CD4-positive, alpha-beta memory T cell (primary cell): ENCODE measurements at regions not wholly inside any gene's neighbourhood (a gene's known extent, or its start where the extent isn't known, plus 50 kb on each side); places are given as distances from the start of the nearest gene placed in this dataset.

Source experiments
- CTCF ChIA-PET: fragments of 350-600 bp; sonication (Branson Sonifier 250); formaldehyde crosslinking; loops from one replicate; lab custom pipeline; 2021; ENCODE audit warnings: inconsistent platforms; ENCODE audit not compliant: partially characterized antibody; lab: Charles Lee
- POLR2A ChIA-PET: fragments of 350-600 bp; sonication (Branson Sonifier 250); formaldehyde crosslinking; loops from one replicate; lab custom pipeline; 2021; ENCODE audit not compliant: partially characterized antibody; lab: Charles Lee
- DNase-seq, 5 donors: peaks; one replicate each; pipeline versions ENCODE4 v3.0.0 to v3.0.0-alpha.2; 2020 to 2022; ENCODE audit warnings: mixed read lengths in 1 of 5
- H3K27ac ChIP-seq: one replicate; pipeline ENCODE4 v1.7.0; 2013; ENCODE audit warnings: low read depth, low read length
- H3K27me3 ChIP-seq: 2 replicates; pipeline ENCODE4 v1.7.0; 2013; ENCODE audit warnings: mild to moderate bottlenecking, low read length, moderate library complexity; ENCODE audit not compliant: insufficient read depth
- H3K36me3 ChIP-seq: 2 replicates; pipeline ENCODE4 v1.7.0; 2013; ENCODE audit warnings: mild to moderate bottlenecking, low read length, moderate library complexity; ENCODE audit not compliant: insufficient read depth
- H3K4me1 ChIP-seq: 2 replicates; pipeline ENCODE4 v1.7.0; 2013; ENCODE audit warnings: mild to moderate bottlenecking, low read length, moderate library complexity; ENCODE audit not compliant: insufficient read depth
- H3K4me3 ChIP-seq, 2 donors: one replicate each; pipeline ENCODE4 v1.7.0; 2013; ENCODE audit warnings: low read length in 2 of 2, mild to moderate bottlenecking in 1 of 2
- H3K9me3 ChIP-seq, 2 donors: one replicate each; pipeline ENCODE4 v1.7.0; 2013; ENCODE audit warnings: low read length in 2 of 2, control low read depth in 1 of 2; ENCODE audit not compliant: control insufficient read depth in 1 of 2
- H3K27ac Mint-ChIP-seq, 7 donors: one replicate each; pipeline ENCODE4 v1.8.0; 2020 to 2021; ENCODE audit warnings: mixed read lengths in 7 of 7, mild to moderate bottlenecking in 6 of 7, inconsistent platforms in 3 of 7, moderate library complexity in 3 of 7
- H3K27me3 Mint-ChIP-seq, 2 donors: one replicate each; pipeline ENCODE4 v1.8.0; 2020 to 2021; ENCODE audit warnings: mixed read lengths in 2 of 2
- H3K36me3 Mint-ChIP-seq, 2 donors: one replicate each; pipeline ENCODE4 v1.8.0; 2020 to 2021; ENCODE audit warnings: mixed read lengths in 2 of 2, inconsistent platforms in 1 of 2, mild to moderate bottlenecking in 1 of 2
- H3K4me1 Mint-ChIP-seq, 4 donors: one replicate each; pipeline ENCODE4 v1.8.0; 2020 to 2021; ENCODE audit warnings: mixed read lengths in 4 of 4, mild to moderate bottlenecking in 1 of 4
- H3K4me3 Mint-ChIP-seq, 8 donors: one replicate each; pipeline ENCODE4 v1.8.0; 2020 to 2021; ENCODE audit warnings: mixed read lengths in 8 of 8, mild to moderate bottlenecking in 7 of 8, moderate library complexity in 6 of 8, inconsistent platforms in 3 of 8
- H3K9me3 Mint-ChIP-seq, 8 donors: one replicate each; pipeline ENCODE4 v1.8.0; 2020 to 2021; ENCODE audit warnings: mixed read lengths in 8 of 8, mild to moderate bottlenecking in 5 of 8, inconsistent platforms in 3 of 8, moderate library complexity in 1 of 8
- intact Hi-C: fragments of 100-400 bp; cut with micrococcal nuclease; formaldehyde crosslinking; loops from one replicate; pipeline ENCODE4 v1.15.1; 2023

GRCh38 chr7:91537260-91538152 is 273.3 kb downstream of the FZD1 start:
- no peaks in the 10 kb centered on the region for H3K4me1 Mint-ChIP-seq
- no peak overlapping the region for H3K27ac ChIP-seq
- H3K36me3 ChIP-seq, result no peaks in the 10 kb centered on the region
- intact Hi-C loops, result no loop called here
- H3K27me3 Mint-ChIP-seq, result no peaks in the 10 kb centered on the region
- no peak overlapping the region for H3K27ac Mint-ChIP-seq
- H3K9me3 Mint-ChIP-seq, result peaks cover 0 to 8% (median 4%) of the 10 kb centered on the region in 8 donors
- POLR2A ChIA-PET, result no interaction called here
- no peaks in the 10 kb centered on the region for H3K4me1 ChIP-seq
- no peak for DNase-seq
- H3K4me3 ChIP-seq, result no peak overlapping the region
- H3K27me3 ChIP-seq, result no peaks in the 10 kb centered on the region
- H3K36me3 Mint-ChIP-seq, result no peaks in the 10 kb centered on the region
- no peaks in the 10 kb centered on the region for H3K9me3 ChIP-seq
- H3K4me3 Mint-ChIP-seq, result no peak overlapping the region
- CTCF ChIA-PET, result no interaction called here

- no peaks in the 10 kb centered on the region for H3K36me3 ChIP-seq
- H3K27ac Mint-ChIP-seq, result no peak overlapping the region
- POLR2A ChIA-PET, result no interaction called here
- intact Hi-C loops, result loop anchor here (10.0 kb wide), 1 partner anchor 47 kb away; no protein-coding TSS in a partner anchor
- no peaks in the 10 kb centered on the region for H3K27me3 ChIP-seq
- no peaks in the 10 kb centered on the region for H3K4me1 Mint-ChIP-seq
- H3K27ac ChIP-seq, result no peak overlapping the region
- DNase-seq, result no peak
- H3K9me3 Mint-ChIP-seq, result peaks cover 0 to 8% (median 0%) of the 10 kb centered on the region in 8 donors
- no peak overlapping the region for H3K4me3 ChIP-seq
- no peaks in the 10 kb centered on the region for H3K9me3 ChIP-seq
- H3K27me3 Mint-ChIP-seq, result no peaks in the 10 kb centered on the region
- H3K4me3 Mint-ChIP-seq, result no peak overlapping the region
- H3K4me1 ChIP-seq, result no peaks in the 10 kb centered on the region
- CTCF ChIA-PET, result no interaction called here
- H3K36me3 Mint-ChIP-seq, result no peaks in the 10 kb centered on the region
These were observed 277.4 kb downstream of the FZD1 start for GRCh38 chr7:91541641-91542040.

GRCh38 chr7:91543646-91544045 is 279.4 kb downstream of the FZD1 start:
- Mint-ChIP-seq H3K27ac (no peak overlapping the region), H3K4me3 (no peak overlapping the region), H3K9me3 (peaks cover 0 to 8% (median 0%) of the 10 kb centered on the region in 8 donors), H3K4me1 (no peaks in the 10 kb centered on the region), H3K36me3 (no peaks in the 10 kb centered on the region), H3K27me3 (no peaks in the 10 kb centered on the region)
- intact Hi-C loops, result loop anchor here (10.0 kb wide), 1 partner anchor 49 kb away; no protein-coding TSS in a partner anchor
- ChIA-PET POLR2A (no interaction called here), CTCF (no interaction called here)
- Histone ChIP-seq H3K4me1 (no peaks in the 10 kb centered on the region), H3K36me3 (no peaks in the 10 kb centered on the region), H3K27me3 (no peaks in the 10 kb centered on the region), H3K27ac (no peak overlapping the region), H3K4me3 (no peak overlapping the region), H3K9me3 (no peaks in the 10 kb centered on the region)
- no peak for DNase-seq

GRCh38 chr7:91549878-91550277 is 285.6 kb downstream of the FZD1 start:
- ChIA-PET CTCF (no interaction called here), POLR2A (no interaction called here)
- Mint-ChIP-seq H3K36me3 (no peaks in the 10 kb centered on the region), H3K27ac (no peak overlapping the region), H3K9me3 (peaks cover 0 to 11% (median 3%) of the 10 kb centered on the region in 8 donors), H3K27me3 (no peaks in the 10 kb centered on the region), H3K4me3 (no peak overlapping the region), H3K4me1 (no peaks in the 10 kb centered on the region)
- Histone ChIP-seq H3K4me3 (no peak overlapping the region), H3K27me3 (no peaks in the 10 kb centered on the region), H3K4me1 (no peaks in the 10 kb centered on the region), H3K27ac (no peak overlapping the region), H3K36me3 (no peaks in the 10 kb centered on the region), H3K9me3 (no peaks in the 10 kb centered on the region)
- intact Hi-C loops, result loop anchor here (10.0 kb wide), 1 partner anchor 55 kb away; no protein-coding TSS in a partner anchor
- no peak for DNase-seq

GRCh38 chr7:91550931-91551330 is 286.7 kb downstream of the FZD1 start:
- no peak for DNase-seq
- Histone ChIP-seq H3K27me3 (no peaks in the 10 kb centered on the region), H3K4me1 (no peaks in the 10 kb centered on the region), H3K36me3 (no peaks in the 10 kb centered on the region), H3K9me3 (no peaks in the 10 kb centered on the region), H3K27ac (no peak overlapping the region), H3K4me3 (no peak overlapping the region)
- H3K27ac Mint-ChIP-seq, result no peak overlapping the region
- no peak overlapping the region for H3K4me3 Mint-ChIP-seq
- no peaks in the 10 kb centered on the region for H3K27me3 Mint-ChIP-seq
- ChIA-PET POLR2A (no interaction called here), CTCF (no interaction called here)
- peaks cover 0 to 11% (median 3%) of the 10 kb centered on the region in 8 donors for H3K9me3 Mint-ChIP-seq
- no peaks in the 10 kb centered on the region for H3K4me1 Mint-ChIP-seq
- intact Hi-C loops, result no loop called here
- H3K36me3 Mint-ChIP-seq, result no peaks in the 10 kb centered on the region

GRCh38 chr7:91551377-91552175 is 287.3 kb downstream of the FZD1 start:
- no peak for DNase-seq
- no peaks in the 10 kb centered on the region for H3K27me3 ChIP-seq
- H3K9me3 ChIP-seq, result no peaks in the 10 kb centered on the region
- no peaks in the 10 kb centered on the region for H3K4me1 ChIP-seq
- CTCF ChIA-PET, result no interaction called here
- no peaks in the 10 kb centered on the region for H3K36me3 Mint-ChIP-seq
- no peak overlapping the region for H3K27ac Mint-ChIP-seq
- no peaks in the 10 kb centered on the region for H3K27me3 Mint-ChIP-seq
- H3K9me3 Mint-ChIP-seq, result peaks cover 0 to 11% (median 3%) of the 10 kb centered on the region in 8 donors
- no peak overlapping the region for H3K4me3 Mint-ChIP-seq
- intact Hi-C loops, result no loop called here
- no peaks in the 10 kb centered on the region for H3K36me3 ChIP-seq
- H3K4me1 Mint-ChIP-seq, result no peaks in the 10 kb centered on the region
- H3K4me3 ChIP-seq, result no peak overlapping the region
- no peak overlapping the region for H3K27ac ChIP-seq
- POLR2A ChIA-PET, result no interaction called here

- Mint-ChIP-seq H3K4me3 (no peak overlapping the region), H3K9me3 (peaks cover 0 to 15% (median 5%) of the 10 kb centered on the region in 8 donors), H3K36me3 (no peaks in the 10 kb centered on the region), H3K4me1 (no peaks in the 10 kb centered on the region), H3K27ac (no peak overlapping the region), H3K27me3 (no peaks in the 10 kb centered on the region)
- DNase-seq, result no peak
- H3K27ac ChIP-seq, result no peak overlapping the region
- no peaks in the 10 kb centered on the region for H3K27me3 ChIP-seq
- H3K4me3 ChIP-seq, result no peak overlapping the region
- POLR2A ChIA-PET, result no interaction called here
- intact Hi-C loops, result no loop called here
- H3K4me1 ChIP-seq, result no peaks in the 10 kb centered on the region
- no peaks in the 10 kb centered on the region for H3K9me3 ChIP-seq
- no peaks in the 10 kb centered on the region for H3K36me3 ChIP-seq
- CTCF ChIA-PET, result no interaction called here
These were observed 289.2 kb downstream of the FZD1 start for GRCh38 chr7:91553410-91553895.
